Right lobe of liver (tissue), 6 donors: ENCODE measurements at regions not wholly inside any gene's neighbourhood (a gene's known extent, or its start where the extent isn't known, plus 50 kb on each side); places are given as distances from the start of the nearest gene placed in this dataset.

ENCODE experiments used
- ATAC-seq, 4 donors: fragments of 200-7000 bp; cut with Tn5 transposase; one replicate each; pipeline ENCODE4 v1.9.1; 2020; ENCODE audit warnings: mild to moderate bottlenecking in 4 of 4, moderate library complexity in 4 of 4
- DNase-seq, 3 donors: peaks; one replicate each; pipeline ENCODE4 v3.0.0-alpha.2; 2020
- H3K27ac ChIP-seq, 3 donors: fragments of 200-600 bp; one replicate each; pipeline ENCODE4 v1.8.0; 2022
- H3K27me3 ChIP-seq, 2 donors: fragments of 200-600 bp; one replicate each; pipeline ENCODE4 v1.8.0; 2022
- H3K36me3 ChIP-seq, 4 donors: fragments of 200-600 bp; sonication (generic) in 1 of 4; one replicate each; pipeline versions ENCODE4 v1.5.1 to v1.8.0; 2017 to 2022; ENCODE audit warnings: control low read depth in 1 of 4
- H3K4me1 ChIP-seq, 4 donors: fragments of 200-600 bp; sonication (generic) in 1 of 4; one replicate each; pipeline versions ENCODE4 v1.5.1 to v1.8.0; 2017 to 2022; ENCODE audit warnings: control low read depth in 1 of 4
- H3K4me3 ChIP-seq, 3 donors: fragments of 200-600 bp; one replicate each; pipeline ENCODE4 v1.8.0; 2022
- H3K9me3 ChIP-seq, 4 donors: fragments of 200-600 bp; sonication (generic) in 1 of 4; one replicate each; pipeline versions ENCODE4 v1.5.1 to v1.8.0; 2017 to 2022; ENCODE audit warnings: control low read depth in 1 of 4
- CTCF ChIP-seq, 4 donors: fragments of 200-600 bp in 3 of 4; fragments of 450-650 bp in 1 of 4; IDR thresholded peaks; one replicate each; pipeline versions ENCODE4 v1.5.1 to v1.8.0; 2016 to 2022; ENCODE audit warnings: antibody characterized with exemption in 4 of 4, mild to moderate bottlenecking in 2 of 4
- POLR2A ChIP-seq: fragments of 450-650 bp; IDR thresholded peaks from one replicate; pipeline ENCODE4 v1.6.1; 2017; ENCODE audit warnings: antibody characterized with exemption, mild to moderate bottlenecking
- WGBS: methylation state at CpG from one replicate; pipeline ENCODE4 v1.1.6; 2018; ENCODE audit warnings: low coverage, low lambda C conversion rate; ENCODE audit not compliant: insufficient coverage; ENCODE audit errors: missing lambda C conversion rate; 5-methylcytosine and 5-hydroxymethylcytosine counted together
- intact Hi-C, 2 donors: fragments of 100-400 bp; cut with DNase I; formaldehyde crosslinking; loops; one replicate each; pipeline versions ENCODE4 v1.11.2 to v1.14.1; 2022
- donor health status: DM: no; HTN: yes; CAD: no.
- donor health status: DM: no; HTN: no; CAD: no.
- donor health status: DM: no; HTN: no; CAD: no.
- donor health status: DM: no; HTN: yes; CAD: no.
- donor health status: DM: no; HTN: yes; CAD: no.

DNA sequence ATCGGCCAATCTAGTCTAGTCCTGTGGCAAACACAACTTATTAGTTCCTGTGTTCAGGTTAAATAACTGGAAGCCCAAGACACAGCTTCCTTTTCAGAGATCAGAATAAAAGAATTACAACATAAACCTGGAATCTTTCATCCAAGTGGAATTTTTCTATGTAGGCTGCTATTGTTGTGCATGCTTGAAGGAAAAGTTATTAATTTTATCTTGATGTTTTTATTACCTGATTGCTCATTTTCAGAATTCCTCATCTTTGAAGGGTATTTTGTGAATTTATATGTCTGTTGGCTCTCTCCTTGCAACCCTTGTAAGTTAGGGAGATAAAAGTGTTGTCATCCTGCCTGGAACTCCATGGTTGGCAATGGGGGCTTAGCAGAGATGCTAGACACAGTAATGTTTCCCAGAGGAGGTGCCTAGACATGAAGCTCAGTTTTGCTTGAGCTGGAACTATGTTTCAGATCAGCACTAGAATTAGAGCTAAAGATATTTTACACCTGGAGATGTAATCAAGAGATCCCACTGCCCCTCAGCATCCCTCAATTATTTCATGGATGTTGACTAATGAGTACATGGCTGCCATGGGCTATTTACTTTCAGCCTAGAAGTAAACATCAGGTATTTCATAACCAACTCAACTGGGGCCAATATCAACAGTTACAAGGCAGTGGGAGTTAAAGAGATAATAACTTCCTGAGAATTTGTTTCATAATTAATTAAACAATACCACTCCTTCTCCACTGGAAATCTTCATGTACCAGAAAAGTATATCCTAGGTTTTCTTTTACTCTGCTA is 367.0 kb upstream of the MARCKS start:
- TF ChIP-seq CTCF (IDR thresholded peaks at IDR 0.05) (no peak), POLR2A (no peak)
- no peaks in the 10 kb centered on the region for H3K9me3 ChIP-seq
- H3K27ac ChIP-seq, result no peak overlapping the region
- ATAC-seq (peak; percentile 75 to 89 (median 86)), DNase-seq (no peak)
- H3K4me3 ChIP-seq, result no peak overlapping the region
- H3K27me3 ChIP-seq, result no peaks in the 10 kb centered on the region
- no peaks in the 10 kb centered on the region for H3K36me3 ChIP-seq
- 78% methylated on average over 1 of the region's 1 CpG for WGBS
- intact Hi-C loops, result no loop called here
- H3K4me1 ChIP-seq, result peaks cover 0 to 15% (median 0%) of the 10 kb centered on the region in 4 donors

GRCh38 chr6:113491376-113491775 is 365.8 kb upstream of the MARCKS start:
- no peak overlapping the region for H3K4me3 ChIP-seq
- H3K27me3 ChIP-seq, result no peaks in the 10 kb centered on the region
- no peak overlapping the region for H3K27ac ChIP-seq
- ATAC-seq (peak in 3 of 4 donors; percentile 25 to 31 (median 31)), DNase-seq (no peak)
- TF ChIP-seq POLR2A (no peak), CTCF (IDR thresholded peaks at IDR 0.05) (no peak)
- intact Hi-C loops, result no loop called here
- peaks cover 0 to 15% (median 0%) of the 10 kb centered on the region in 4 donors for H3K4me1 ChIP-seq
- H3K9me3 ChIP-seq, result no peaks in the 10 kb centered on the region
- 48% methylated on average over 3 of the region's 3 CpGs for WGBS
- H3K36me3 ChIP-seq, result no peaks in the 10 kb centered on the region

- DNase-seq, result no peak
- Histone ChIP-seq H3K27me3 (no peaks in the 10 kb centered on the region), H3K9me3 (no peaks in the 10 kb centered on the region), H3K36me3 (no peaks in the 10 kb centered on the region), H3K4me1 (peaks cover 0 to 14% (median 0%) of the 10 kb centered on the region in 4 donors), H3K27ac (no peak overlapping the region), H3K4me3 (no peak overlapping the region)
- no peak for ATAC-seq
- TF ChIP-seq CTCF (IDR thresholded peaks at IDR 0.05), result no peak
- TF ChIP-seq POLR2A, result no peak
- 79% methylated on average over 2 of the region's 2 CpGs for WGBS
- intact Hi-C loops, result no loop called here
These were observed 363.2 kb upstream of the MARCKS start for GRCh38 chr6:113493991-113494390.

DNA sequence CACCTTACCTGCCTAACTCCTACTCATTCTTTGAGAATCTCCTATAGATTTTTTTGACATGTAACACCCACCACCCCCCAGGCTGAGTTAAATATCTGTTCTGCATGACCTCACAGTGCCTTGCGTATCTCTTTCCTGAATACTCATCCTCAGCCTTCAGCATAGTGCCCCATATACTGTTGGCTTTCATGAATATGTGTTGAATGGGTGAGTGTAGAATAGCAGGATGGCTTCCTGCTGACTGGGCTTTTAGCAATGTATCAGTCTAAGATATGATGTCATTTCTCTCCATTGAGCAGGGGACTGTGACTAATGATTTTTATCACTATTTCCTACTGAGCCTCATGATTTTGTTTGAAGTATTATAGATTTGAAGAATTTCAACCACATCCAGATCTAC is 361.6 kb upstream of the MARCKS start:
- 80% methylated on average over 1 of the region's 1 CpG for WGBS

More for the DNA sequence above, 361.6 kb upstream of the MARCKS start:
- H3K36me3 ChIP-seq, result no peaks in the 10 kb centered on the region
- H3K9me3 ChIP-seq, result no peaks in the 10 kb centered on the region
- peak; percentile 44 to 72 (median 56) for ATAC-seq
- H3K4me3 ChIP-seq, result no peak overlapping the region
- no peak overlapping the region for H3K27ac ChIP-seq
- H3K27me3 ChIP-seq, result no peaks in the 10 kb centered on the region
- intact Hi-C loops, result no loop called here
- no peak for DNase-seq
- H3K4me1 ChIP-seq, result peaks cover 0 to 9% (median 0%) of the 10 kb centered on the region in 4 donors
- TF ChIP-seq CTCF (IDR thresholded peaks at IDR 0.05), result no peak
- no peak for TF ChIP-seq POLR2A
